HepG2 (cell line): ENCODE measurements at regions not wholly inside any gene's neighbourhood (a gene's known extent, or its start where the extent isn't known, plus 50 kb on each side); places are given as distances from the start of the nearest gene placed in this dataset.

Source experiments
- ATAC-seq: fragments of 200-7000 bp; cut with Tn5 transposase; 3 replicates; pipeline ENCODE4 v1.9.1; 2020; ENCODE audit warnings: mild to moderate bottlenecking, moderate library complexity
- BruUV-seq: library from RNA; stranded (reverse); fragments of 400-500 nt; replicated peaks from 2 replicates; lab custom pipeline; 2021; lab: Mats Ljungman, UMichigan
- CTCF ChIA-PET: fragments of 300-600 bp; formaldehyde crosslinking; extraction: SDS; loops from one replicate; lab custom pipeline; 2021; ENCODE audit warnings: low total read pairs, inconsistent platforms, low intra/inter-chr PET ratio; lab: Yijun Ruan, JAX
- POLR2A ChIA-PET: fragments of 350-600 bp; sonication (Branson Sonifier 250); formaldehyde crosslinking; loops from one replicate; lab custom pipeline; 2020; ENCODE audit warnings: antibody characterized with exemption, inconsistent platforms; lab: Yijun Ruan, JAX
- DNase-seq: peaks from one replicate; pipeline ENCODE4 v3.0.0-alpha.2; 2015; ENCODE audit warnings: low spot score
- FAIRE-seq: peaks from 3 replicates; lab custom pipeline; 2011; peaks lifted over from hg19 to GRCh38; lab: Jason Lieb, UNC
- H2AFZ ChIP-seq: one replicate; pipeline ENCODE4 v1.6.1; 2011; ENCODE audit warnings: low read length, inconsistent platforms
- H3K27ac ChIP-seq: fragments of 300-600 bp; 3 replicates; pipeline ENCODE4 v1.8.0; 2011; ENCODE audit warnings: mixed run types, mild to moderate bottlenecking, mixed read lengths, low read length, inconsistent platforms; ENCODE audit not compliant: insufficient read depth; ENCODE audit errors: extremely low read length
- H3K27me3 ChIP-seq, 2 experiments: fragments of 200-600 bp in 1 of 2; 2 replicates in 1 of 2; 3 replicates in 1 of 2; pipeline versions ENCODE4 v1.6.0 to v1.8.0; 2011; ENCODE audit warnings: low read length in 2 of 2, mild to moderate bottlenecking in 2 of 2, moderate library complexity in 2 of 2, inconsistent platforms in 1 of 2; ENCODE audit not compliant: insufficient read depth in 2 of 2, control insufficient read depth in 1 of 2
- H3K36me3 ChIP-seq, 2 experiments: fragments of 200-600 bp in 1 of 2; replicated peaks in 1 of 2; 2 replicates in 1 of 2; 3 replicates in 1 of 2; pipeline versions ENCODE4 v1.5.1 to v1.8.0; 2011; ENCODE audit warnings: low read length in 2 of 2, inconsistent platforms in 1 of 2; ENCODE audit not compliant: insufficient read depth in 2 of 2, control insufficient read depth in 1 of 2
- H3K4me1 ChIP-seq: 2 replicates; pipeline ENCODE4 v1.5.1; 2012; ENCODE audit warnings: low read length, inconsistent platforms; ENCODE audit not compliant: insufficient read depth
- H3K4me2 ChIP-seq: 2 replicates; pipeline ENCODE4 v1.6.0; 2011; ENCODE audit warnings: low read depth, low read length, inconsistent platforms
- H3K4me3 ChIP-seq, 3 experiments: fragments of 200-600 bp in 1 of 3; sonication (generic), shearing (Covaris generic) in 1 of 3; replicated peaks in 1 of 3; 2 replicates each; pipeline ENCODE4 v1.5.1; 2011 to 2016; ENCODE audit warnings: low read length in 3 of 3, inconsistent platforms in 2 of 3, low read depth in 2 of 3, mild to moderate bottlenecking in 2 of 3, control low read depth in 1 of 3, mixed read lengths in 1 of 3; ENCODE audit not compliant: insufficient read depth in 1 of 3
- H3K79me2 ChIP-seq: one replicate; pipeline ENCODE4 v1.6.1; 2011; ENCODE audit warnings: low read length, inconsistent platforms; ENCODE audit not compliant: insufficient read depth
- H3K9ac ChIP-seq: 2 replicates; pipeline ENCODE4 v1.6.0; 2011; ENCODE audit warnings: mild to moderate bottlenecking, low read depth, low read length, inconsistent platforms; ENCODE audit not compliant: insufficient read depth
- H3K9me3 ChIP-seq: 2 replicates; pipeline ENCODE4 v1.5.1; 2012; ENCODE audit warnings: mild to moderate bottlenecking, low read length
- H4K20me1 ChIP-seq: 2 replicates; pipeline ENCODE4 v1.6.0; 2011; ENCODE audit warnings: inconsistent platforms, mild to moderate bottlenecking, low read length, moderate library complexity; ENCODE audit not compliant: insufficient read depth
- AKAP8 ChIP-seq: sonication (generic); formaldehyde crosslinking; IDR thresholded peaks from 2 replicates; pipeline ENCODE4 v1.5.1; 2020; ENCODE audit warnings: mild to moderate bottlenecking, missing genetic modification reagents
- ASH2L ChIP-seq: fragments of 300-600, 200-600 bp; sonication (generic); IDR thresholded peaks from 2 replicates; pipeline ENCODE4 v1.7.0; 2017; ENCODE audit warnings: low read depth, mild to moderate bottlenecking, moderate library complexity, mixed read lengths, low read length; ENCODE audit not compliant: insufficient read length
- CREB1 ChIP-seq, 2 experiments: fragments of 450-650 bp in 1 of 2; IDR thresholded peaks; 2 replicates each; pipeline ENCODE4 v1.6.1; 2016 to 2017; ENCODE audit warnings: control low read depth in 1 of 2, mild to moderate bottlenecking in 1 of 2, missing compliant biosample characterization in 1 of 2, missing genetic modification characterization in 1 of 2
- ELF4 ChIP-seq: sonication (generic); formaldehyde crosslinking; IDR thresholded peaks from 2 replicates; pipeline ENCODE4 v1.5.0; 2020; ENCODE audit warnings: missing genetic modification reagents, mild to moderate bottlenecking, moderate library complexity, borderline replicate concordance
- FOXK1 ChIP-seq: sonication (generic); formaldehyde crosslinking; IDR thresholded peaks from 2 replicates; pipeline ENCODE4 v1.4.0; 2020; ENCODE audit warnings: low read depth, missing genetic modification reagents, borderline replicate concordance
- FOXP4 ChIP-seq: sonication (generic); formaldehyde crosslinking; IDR thresholded peaks from 2 replicates; pipeline ENCODE4 v1.4.0; 2020; ENCODE audit warnings: missing genetic modification reagents
- IRF1 ChIP-seq: sonication (generic); formaldehyde crosslinking; IDR thresholded peaks from 2 replicates; pipeline ENCODE4 v1.4.0; 2020; ENCODE audit warnings: low read depth, mild to moderate bottlenecking, missing genetic modification reagents
- KMT2B ChIP-seq: IDR thresholded peaks from 2 replicates; pipeline ENCODE4 v1.6.1; 2016; ENCODE audit warnings: missing genetic modification reagents, missing compliant biosample characterization
- PHB2 ChIP-seq: fragments of 450-650 bp; IDR thresholded peaks from 2 replicates; pipeline ENCODE4 v1.6.1; 2018; ENCODE audit not compliant: partially characterized antibody
- SNAI1 ChIP-seq: sonication (generic); formaldehyde crosslinking; IDR thresholded peaks from 2 replicates; pipeline ENCODE4 v1.5.0; 2020; ENCODE audit warnings: mild to moderate bottlenecking, missing genetic modification reagents, borderline replicate concordance
- TEAD3 ChIP-seq: optimal IDR thresholded peaks from 2 replicates; pipeline ENCODE3; 2016; ENCODE audit warnings: borderline replicate concordance
- TFAP4 ChIP-seq: sonication (generic); IDR thresholded peaks from 2 replicates; pipeline ENCODE4 v1.6.1; 2016; ENCODE audit warnings: low read depth, borderline replicate concordance
- THAP8 ChIP-seq: sonication (generic); formaldehyde crosslinking; IDR thresholded peaks from 2 replicates; pipeline ENCODE4 v1.5.1; 2020; ENCODE audit warnings: missing genetic modification reagents, mild to moderate bottlenecking, borderline replicate concordance
- TOE1 ChIP-seq: sonication (generic); formaldehyde crosslinking; IDR thresholded peaks from 2 replicates; pipeline ENCODE4 v1.4.0; 2020; ENCODE audit warnings: mild to moderate bottlenecking, missing genetic modification reagents
- TOPORS ChIP-seq: sonication (generic); formaldehyde crosslinking; IDR thresholded peaks from 2 replicates; pipeline ENCODE4 v1.8.0; 2023; ENCODE audit warnings: mild to moderate bottlenecking, missing genetic modification reagents
- ZEB1 ChIP-seq: IDR thresholded peaks from 2 replicates; pipeline ENCODE4 v1.6.1; 2012; ENCODE audit warnings: mild to moderate bottlenecking, low read depth, inconsistent platforms; ENCODE audit not compliant: insufficient replicate concordance
- ZFP91 ChIP-seq: sonication (generic); formaldehyde crosslinking; IDR thresholded peaks from 2 replicates; pipeline ENCODE4 v1.9.0; 2022; ENCODE audit warnings: missing genetic modification reagents, mild to moderate bottlenecking, borderline replicate concordance
- ZNF512 ChIP-seq: sonication (generic); formaldehyde crosslinking; IDR thresholded peaks from 2 replicates; pipeline ENCODE4 v1.4.0; 2020; ENCODE audit warnings: mild to moderate bottlenecking, missing genetic modification reagents
- WGBS: methylation state at CpG from one replicate; pipeline ENCODE4 v1.1.6; 2017; ENCODE audit warnings: low lambda C conversion rate; 5-methylcytosine and 5-hydroxymethylcytosine counted together
- in situ Hi-C: cut with HindIII; loops from 2 replicates; pipeline ENCODE4 v1.10.0; 2017; ENCODE audit warnings: low pct_unique_long_range_greater_than_20kb; ENCODE audit not compliant: extremely low pct_ligation_motif_present
- intact Hi-C: fragments of 100-400 bp; cut with micrococcal nuclease; formaldehyde crosslinking; loops from one replicate; pipeline ENCODE4 v1.10.0; 2022; ENCODE audit not compliant: unreplicated experiment

- Histone ChIP-seq H3K4me2 (no peak overlapping the region), H4K20me1 (no peaks in the 10 kb centered on the region), H3K9ac (no peak overlapping the region), H3K27me3 (no peaks in the 10 kb centered on the region), H3K4me1 (no peaks in the 10 kb centered on the region), H3K36me3 (no peaks in the 10 kb centered on the region), H3K4me3 (no peak overlapping the region), H3K9me3 (no peaks in the 10 kb centered on the region), H3K27ac (no peak overlapping the region), H2AFZ (no peak overlapping the region), H3K79me2 (no peaks in the 10 kb centered on the region)
- ATAC-seq (no peak), FAIRE-seq (no peak), DNase-seq (no peak)
- POLR2A ChIA-PET: no interaction called here
- no TSS peak for BruUV-seq
- 2% methylated on average over 2 of the region's 2 CpGs for WGBS
- in situ Hi-C loops (no loop called here), intact Hi-C loops (no loop called here)
- CTCF ChIA-PET: no interaction called here
- no peak for TF ChIP-seq ASH2L
- TF ChIP-seq KMT2B (CRISPR knock-in tag): no peak
- TF ChIP-seq FOXP4: no peak
- TF ChIP-seq PHB2: no peak
- no peak for TF ChIP-seq TFAP4
- no peak for TF ChIP-seq TEAD3 (CRISPR knock-in tag)
- no peak for TF ChIP-seq ZNF512 (CRISPR knock-in tag)
- TF ChIP-seq TOE1 (CRISPR knock-in tag): no peak
- no peak for TF ChIP-seq TOPORS (CRISPR knock-in tag)
- TF ChIP-seq ELF4 (CRISPR knock-in tag): no peak
- TF ChIP-seq IRF1: no peak
- TF ChIP-seq ZEB1: no peak
- TF ChIP-seq SNAI1 (CRISPR knock-in tag): no peak
- no peak for TF ChIP-seq CREB1 (IDR thresholded peaks at IDR 0.05)
- TF ChIP-seq CREB1 (CRISPR knock-in tag; IDR thresholded peaks at IDR 0.05): no peak
- no peak for TF ChIP-seq AKAP8 (CRISPR knock-in tag)
- no peak for TF ChIP-seq FOXK1
- TF ChIP-seq ZFP91 (CRISPR knock-in tag): no peak
- TF ChIP-seq THAP8 (CRISPR knock-in tag): no peak
These were observed 1039.4 kb upstream of the B3GALT2 start for GRCh38 chr1:194225821-194226220.
